ENCODE measurements at regions not wholly inside any gene's neighbourhood (a gene's known extent, or its start where the extent isn't known, plus 50 kb on each side); places are given as distances from the start of the nearest gene placed in this dataset.

DNA sequence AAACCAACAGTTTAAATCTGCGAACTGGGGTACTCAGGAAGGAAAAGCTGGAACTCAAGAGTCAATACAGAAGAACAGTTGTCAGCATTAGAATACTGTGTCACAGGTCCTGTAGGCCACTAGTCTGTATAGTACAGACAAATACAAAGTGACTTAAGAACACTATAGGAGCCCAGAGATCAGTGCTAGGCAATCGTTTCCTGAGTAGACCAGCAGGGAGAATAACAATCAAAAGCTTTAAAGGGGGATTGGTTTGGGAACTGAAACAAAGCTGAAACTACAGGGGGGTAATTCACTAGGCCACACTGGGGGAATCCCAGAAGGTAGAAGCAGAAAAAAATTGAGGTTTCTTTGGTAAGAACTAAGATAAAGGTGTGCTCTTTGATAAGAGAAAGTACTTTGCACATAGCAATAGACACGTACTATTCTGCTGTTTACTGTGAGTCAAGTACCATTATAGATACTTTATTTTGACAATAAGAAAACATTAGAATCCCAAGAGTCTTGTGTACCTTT is 339.7 kb downstream of the PCDH19 start (continued):
- TF ChIP-seq, protein P1, sequence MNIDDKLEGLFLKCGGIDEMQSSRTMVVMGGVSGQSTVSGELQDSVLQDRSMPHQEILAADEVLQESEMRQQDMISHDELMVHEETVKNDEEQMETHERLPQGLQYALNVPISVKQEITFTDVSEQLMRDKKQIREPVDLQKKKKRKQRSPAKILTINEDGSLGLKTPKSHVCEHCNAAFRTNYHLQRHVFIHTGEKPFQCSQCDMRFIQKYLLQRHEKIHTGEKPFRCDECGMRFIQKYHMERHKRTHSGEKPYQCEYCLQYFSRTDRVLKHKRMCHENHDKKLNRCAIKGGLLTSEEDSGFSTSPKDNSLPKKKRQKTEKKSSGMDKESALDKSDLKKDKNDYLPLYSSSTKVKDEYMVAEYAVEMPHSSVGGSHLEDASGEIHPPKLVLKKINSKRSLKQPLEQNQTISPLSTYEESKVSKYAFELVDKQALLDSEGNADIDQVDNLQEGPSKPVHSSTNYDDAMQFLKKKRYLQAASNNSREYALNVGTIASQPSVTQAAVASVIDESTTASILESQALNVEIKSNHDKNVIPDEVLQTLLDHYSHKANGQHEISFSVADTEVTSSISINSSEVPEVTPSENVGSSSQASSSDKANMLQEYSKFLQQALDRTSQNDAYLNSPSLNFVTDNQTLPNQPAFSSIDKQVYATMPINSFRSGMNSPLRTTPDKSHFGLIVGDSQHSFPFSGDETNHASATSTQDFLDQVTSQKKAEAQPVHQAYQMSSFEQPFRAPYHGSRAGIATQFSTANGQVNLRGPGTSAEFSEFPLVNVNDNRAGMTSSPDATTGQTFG (tag by site-specific recombination; IDR thresholded peaks at IDR 0.05; ENCODE audit: borderline replicate concordance): no peak
- TF ChIP-seq, protein P2, sequence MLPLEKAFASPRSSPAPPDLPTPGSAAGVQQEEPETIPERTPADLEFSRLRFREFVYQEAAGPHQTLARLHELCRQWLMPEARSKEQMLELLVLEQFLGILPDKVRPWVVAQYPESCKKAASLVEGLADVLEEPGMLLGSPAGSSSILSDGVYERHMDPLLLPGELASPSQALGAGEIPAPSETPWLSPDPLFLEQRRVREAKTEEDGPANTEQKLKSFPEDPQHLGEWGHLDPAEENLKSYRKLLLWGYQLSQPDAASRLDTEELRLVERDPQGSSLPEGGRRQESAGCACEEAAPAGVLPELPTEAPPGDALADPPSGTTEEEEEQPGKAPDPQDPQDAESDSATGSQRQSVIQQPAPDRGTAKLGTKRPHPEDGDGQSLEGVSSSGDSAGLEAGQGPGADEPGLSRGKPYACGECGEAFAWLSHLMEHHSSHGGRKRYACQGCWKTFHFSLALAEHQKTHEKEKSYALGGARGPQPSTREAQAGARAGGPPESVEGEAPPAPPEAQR (tag by site-specific recombination; IDR thresholded peaks at IDR 0.05): no peak
- TF ChIP-seq ZNF114 (tag by site-specific recombination; IDR thresholded peaks at IDR 0.05) (no peak), ZFHX2 (tag by site-specific recombination; conservative IDR thresholded peaks at IDR 0.05) (no peak), ZNF404 (tag by site-specific recombination; IDR thresholded peaks at IDR 0.05) (no peak), ZNF585B (tag by site-specific recombination; IDR thresholded peaks at IDR 0.05) (no peak), ZNF776 (tag by site-specific recombination; IDR thresholded peaks at IDR 0.05; ENCODE audit: borderline replicate concordance) (no peak), ZNF302 (tag by site-specific recombination; IDR thresholded peaks at IDR 0.05; ENCODE audit: low read depth) (no peak), PRDM4 (tag by site-specific recombination; IDR thresholded peaks at IDR 0.05) (no peak), ZNF624 (tag by site-specific recombination; IDR thresholded peaks at IDR 0.05) (no peak)
- TF ChIP-seq, protein P3, sequence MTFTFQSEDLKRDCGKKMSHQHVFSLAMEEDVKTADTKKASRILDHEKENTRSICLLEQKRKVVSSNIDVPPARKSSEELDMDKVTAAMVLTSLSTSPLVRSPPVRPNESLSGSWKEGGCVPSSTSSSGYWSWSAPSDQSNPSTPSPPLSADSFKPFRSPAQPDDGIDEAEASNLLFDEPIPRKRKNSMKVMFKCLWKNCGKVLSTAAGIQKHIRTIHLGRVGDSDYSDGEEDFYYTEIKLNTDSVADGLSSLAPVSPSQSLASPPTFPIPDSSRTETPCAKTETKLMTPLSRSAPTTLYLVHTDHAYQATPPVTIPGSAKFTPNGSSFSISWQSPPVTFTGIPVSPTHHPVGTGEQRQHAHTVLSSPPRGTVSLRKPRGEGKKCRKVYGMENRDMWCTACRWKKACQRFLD (tag by site-specific recombination; IDR thresholded peaks at IDR 0.05): no peak

DNA sequence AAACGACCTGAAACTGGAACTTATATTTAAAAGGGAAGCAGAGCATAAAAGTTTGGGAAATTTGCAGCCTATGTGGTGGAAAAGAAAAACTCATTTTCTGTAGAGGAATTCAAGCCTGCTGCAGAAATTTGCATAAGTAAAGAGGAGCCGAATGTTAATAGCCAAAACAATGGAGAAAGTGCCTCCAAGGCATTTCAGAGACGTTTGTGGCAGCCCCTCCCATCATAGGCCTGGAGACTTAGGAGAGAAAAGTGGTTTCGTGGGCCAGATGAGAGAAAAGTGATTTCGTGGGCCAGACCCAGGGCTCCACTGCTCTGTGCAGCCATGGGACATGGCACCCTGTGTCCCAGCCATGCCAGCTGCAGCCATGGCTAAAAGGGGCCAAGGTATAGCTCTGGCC is 361.9 kb downstream of the PCDH19 start:
- no peaks in the 10 kb centered on the region for H3K9me3 ChIP-seq (ENCODE audit: control insufficient read depth, insufficient read depth, low read depth, low read length)
- CTCF ChIA-PET: interaction anchor here (0.6 kb wide), 1 partner anchor 151 kb away, joined by 3 read pairs; no protein-coding TSS in a partner anchor
- POLR2A ChIA-PET: no interaction called here
- TF ChIP-seq, protein P4, sequence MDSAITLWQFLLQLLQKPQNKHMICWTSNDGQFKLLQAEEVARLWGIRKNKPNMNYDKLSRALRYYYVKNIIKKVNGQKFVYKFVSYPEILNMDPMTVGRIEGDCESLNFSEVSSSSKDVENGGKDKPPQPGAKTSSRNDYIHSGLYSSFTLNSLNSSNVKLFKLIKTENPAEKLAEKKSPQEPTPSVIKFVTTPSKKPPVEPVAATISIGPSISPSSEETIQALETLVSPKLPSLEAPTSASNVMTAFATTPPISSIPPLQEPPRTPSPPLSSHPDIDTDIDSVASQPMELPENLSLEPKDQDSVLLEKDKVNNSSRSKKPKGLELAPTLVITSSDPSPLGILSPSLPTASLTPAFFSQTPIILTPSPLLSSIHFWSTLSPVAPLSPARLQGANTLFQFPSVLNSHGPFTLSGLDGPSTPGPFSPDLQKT (IDR thresholded peaks at IDR 0.05; ENCODE audit: borderline replicate concordance, low read depth, low read length): no peak
- no peak for TF ChIP-seq REPIN1 (tag by site-specific recombination; IDR thresholded peaks at IDR 0.05; ENCODE audit: low read depth)
- no peak overlapping the region for H3K27ac ChIP-seq (ENCODE audit: extremely low read depth, low read depth, low read length)
- no peaks in the 10 kb centered on the region for H3K4me1 ChIP-seq (ENCODE audit: control insufficient read depth, insufficient read depth, low read length)
- no peak overlapping the region for H3K4me3 ChIP-seq (ENCODE audit: low read depth, low read length)
- H3K36me3 ChIP-seq (ENCODE audit: control insufficient read depth in 2 of 2, insufficient read depth in 1 of 2, low read length in 2 of 2): no peaks in the 10 kb centered on the region

All from HEK293 (cell line).